GM21528 (cell line): ENCODE measurements at regions not wholly inside any gene's neighbourhood (a gene's known extent, or its start where the extent isn't known, plus 50 kb on each side); places are given as distances from the start of the nearest gene placed in this dataset.
A peak's percentile ranks its signal among the peaks of the same experiment; 100 is the strongest.

Experiments used
- ATAC-seq: cut with Tn5 transposase; IDR thresholded peaks from one replicate; pipeline ENCODE4 v1.9.1; 2021; ENCODE audit warnings: mild to moderate bottlenecking, moderate library complexity; ENCODE audit not compliant: unreplicated experiment, low FRiP score

- no peak for ATAC-seq
These were observed 51.6 kb upstream of the DYNLRB2 start for GRCh38 chr16:80489173-80489572.

GRCh38 chr16:80488167-80488566 is 52.6 kb upstream of the DYNLRB2 start:
- no peak for ATAC-seq

- ATAC-seq, result peak; percentile 93
These were observed 60.1 kb upstream of the DYNLRB2 start for GRCh38 chr16:80480664-80481063.

GRCh38 chr16:80477838-80478237 is 63.0 kb upstream of the DYNLRB2 start:
- ATAC-seq, result no peak

GRCh38 chr16:80468029-80468428 is 72.8 kb upstream of the DYNLRB2 start:
- ATAC-seq, result no peak

GRCh38 chr16:80466024-80466987 is 74.5 kb upstream of the DYNLRB2 start:
- peak; percentile 77 for ATAC-seq

GRCh38 chr16:80463751-80464495 is 76.9 kb upstream of the DYNLRB2 start:
- ATAC-seq, result no peak

GRCh38 chr16:80463326-80463725 is 77.5 kb upstream of the DYNLRB2 start:
- no peak for ATAC-seq

GRCh38 chr16:80462917-80463316 is 77.9 kb upstream of the DYNLRB2 start:
- ATAC-seq, result no peak

- ATAC-seq, result no peak
These were observed 79.8 kb upstream of the DYNLRB2 start for GRCh38 chr16:80460988-80461387.

- no peak for ATAC-seq
These were observed 80.8 kb upstream of the DYNLRB2 start for GRCh38 chr16:80459966-80460365.

GRCh38 chr16:80459331-80459777 is 81.4 kb upstream of the DYNLRB2 start:
- no peak for ATAC-seq

GRCh38 chr16:80457871-80458270 is 82.9 kb upstream of the DYNLRB2 start:
- ATAC-seq, result no peak

- ATAC-seq, result no peak
These were observed 86.0 kb upstream of the DYNLRB2 start for GRCh38 chr16:80454802-80455201.

- no peak for ATAC-seq
These were observed 91.4 kb upstream of the DYNLRB2 start for GRCh38 chr16:80449392-80449791.

- ATAC-seq, result no peak
These were observed 93.6 kb upstream of the DYNLRB2 start for GRCh38 chr16:80447241-80447640.

- no peak for ATAC-seq
These were observed 98.0 kb upstream of the DYNLRB2 start for GRCh38 chr16:80442779-80443178.

GRCh38 chr16:80441935-80442334 is 98.9 kb upstream of the DYNLRB2 start:
- no peak for ATAC-seq

- no peak for ATAC-seq
These were observed 100.1 kb upstream of the DYNLRB2 start for GRCh38 chr16:80440667-80441066.

- ATAC-seq, result no peak
These were observed 103.1 kb upstream of the DYNLRB2 start for GRCh38 chr16:80437707-80438106.

GRCh38 chr16:80436510-80436909 is 104.3 kb upstream of the DYNLRB2 start:
- no peak for ATAC-seq
